Astrocyte of the spinal cord (primary cell): ENCODE measurements at regions not wholly inside any gene's neighbourhood (a gene's known extent, or its start where the extent isn't known, plus 50 kb on each side); places are given as distances from the start of the nearest gene placed in this dataset.
"Not testable (repeated sequence)": the region's sequence is repeated elsewhere in the genome, so short reads cannot be mapped to it uniquely, and the experiment has no call there.

Experiments
- DNase-seq: peaks from one replicate; pipeline ENCODE4 v3.0.0; 2011; ENCODE audit warnings: low read depth, low spot score
- H3K4me3 ChIP-seq: 2 replicates; pipeline ENCODE4 v1.5.1; 2011; ENCODE audit warnings: low read depth, mild to moderate bottlenecking, low read length, moderate library complexity
- CTCF ChIP-seq: IDR thresholded peaks from 2 replicates; pipeline ENCODE4 v1.5.1; 2012; ENCODE audit warnings: low read depth, mild to moderate bottlenecking, low read length, inconsistent platforms
- in situ Hi-C: cut with HindIII; loops from 2 replicates; pipeline ENCODE4 v1.10.0; 2017; ENCODE audit warnings: low sequenced_read_pairs

- no peak overlapping the region for H3K4me3 ChIP-seq
- no peak for DNase-seq
- in situ Hi-C loops, result no loop called here
- no peak for TF ChIP-seq CTCF
Observed at GRCh38 chr6:78533876-78534275, 333.5 kb upstream of the IRAK1BP1 start.

- no peak for DNase-seq
- in situ Hi-C loops, result no loop called here
- no peak overlapping the region for H3K4me3 ChIP-seq
- TF ChIP-seq CTCF, result no peak
Observed at GRCh38 chr6:78538002-78538401, 329.3 kb upstream of the IRAK1BP1 start.

- H3K4me3 ChIP-seq, DNase-seq, in situ Hi-C loops: not testable (repeated sequence)
Observed at GRCh38 chr6:78547636-78548035, 319.7 kb upstream of the IRAK1BP1 start.

DNA sequence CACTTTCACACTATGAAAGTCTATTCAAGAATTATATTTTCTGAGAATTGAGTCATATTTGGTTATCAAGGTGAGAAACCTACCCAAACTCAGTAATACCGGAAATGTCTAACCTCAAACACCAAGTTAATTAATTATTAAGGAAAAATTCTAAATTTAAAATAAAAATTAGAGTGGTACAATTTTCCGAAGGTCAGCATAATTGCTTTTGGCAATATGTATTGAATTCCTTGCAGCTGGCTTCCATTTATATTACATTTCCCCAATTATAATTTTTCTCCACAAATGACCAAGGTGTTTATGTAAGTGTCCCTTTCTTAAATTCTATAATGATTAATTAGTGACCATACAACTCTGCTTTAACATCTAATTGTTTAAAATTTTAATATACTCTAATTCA is 316.0 kb upstream of the IRAK1BP1 start:
- DNase-seq, result no peak
- TF ChIP-seq CTCF, result no peak
- in situ Hi-C loops, result no loop called here
- no peak overlapping the region for H3K4me3 ChIP-seq

GRCh38 chr6:78552435-78552834 is 314.9 kb upstream of the IRAK1BP1 start:
- no peak for DNase-seq
- no peak for TF ChIP-seq CTCF
- H3K4me3 ChIP-seq, result no peak overlapping the region
- in situ Hi-C loops, result no loop called here

GRCh38 chr6:78554341-78554740 is 313.0 kb upstream of the IRAK1BP1 start:
- in situ Hi-C loops, result no loop called here
- no peak for DNase-seq
- no peak for TF ChIP-seq CTCF

DNA sequence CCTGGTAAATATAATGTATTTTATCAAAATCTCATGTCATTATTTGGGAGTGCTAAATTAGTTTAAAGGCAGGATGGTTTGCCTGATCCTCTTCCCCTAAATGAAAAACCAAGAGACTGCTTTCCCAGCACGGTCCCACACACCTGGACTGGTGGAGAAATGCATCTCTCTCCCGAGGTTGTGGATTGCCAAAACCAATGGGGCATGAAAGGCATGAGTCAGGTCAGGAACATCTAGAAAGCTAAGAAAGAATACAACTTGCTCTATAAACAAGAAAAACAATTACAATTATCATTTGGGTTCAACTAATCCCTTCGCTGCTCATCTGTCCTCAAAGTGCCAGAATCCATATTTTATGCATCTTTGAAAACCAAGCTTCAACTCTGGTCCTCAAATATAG is 308.3 kb upstream of the IRAK1BP1 start:
- in situ Hi-C loops, result no loop called here
- no peak for TF ChIP-seq CTCF
- no peak for DNase-seq
- no peak overlapping the region for H3K4me3 ChIP-seq

More at GRCh38 chr6:78554341-78554740, 313.0 kb upstream of the IRAK1BP1 start:
- no peak overlapping the region for H3K4me3 ChIP-seq
